A549 (cell line): ENCODE measurements at regions not wholly inside any gene's neighbourhood (a gene's known extent, or its start where the extent isn't known, plus 50 kb on each side); places are given as distances from the start of the nearest gene placed in this dataset.

Source experiments
- MAFK ChIP-seq: fragments of 450-650 bp; IDR thresholded peaks from 2 replicates; pipeline ENCODE4 v1.6.1; 2014; ENCODE audit not compliant: partially characterized antibody
- POLR2A ChIP-seq: IDR thresholded peaks from 2 replicates; pipeline ENCODE4 v1.6.1; 2012; ENCODE audit warnings: mild to moderate bottlenecking, low read length
- ZFP36 ChIP-seq: fragments of 450-650 bp; IDR thresholded peaks from 2 replicates; pipeline ENCODE4 v1.6.1; 2014; ENCODE audit warnings: borderline replicate concordance; ENCODE audit not compliant: partially characterized antibody
- TF ChIP-seq, protein P1 (sequence below): fragments of >200 bp; sonication (Bioruptor Twin); formaldehyde crosslinking; IDR thresholded peaks from 3 replicates; pipeline ENCODE4 v1.5.1; 2016
- TF ChIP-seq, protein P2 (sequence below): fragments of 450-650 bp; IDR thresholded peaks from 2 replicates; pipeline ENCODE4 v1.6.1; 2014; ENCODE audit warnings: antibody characterized with exemption

DNA sequence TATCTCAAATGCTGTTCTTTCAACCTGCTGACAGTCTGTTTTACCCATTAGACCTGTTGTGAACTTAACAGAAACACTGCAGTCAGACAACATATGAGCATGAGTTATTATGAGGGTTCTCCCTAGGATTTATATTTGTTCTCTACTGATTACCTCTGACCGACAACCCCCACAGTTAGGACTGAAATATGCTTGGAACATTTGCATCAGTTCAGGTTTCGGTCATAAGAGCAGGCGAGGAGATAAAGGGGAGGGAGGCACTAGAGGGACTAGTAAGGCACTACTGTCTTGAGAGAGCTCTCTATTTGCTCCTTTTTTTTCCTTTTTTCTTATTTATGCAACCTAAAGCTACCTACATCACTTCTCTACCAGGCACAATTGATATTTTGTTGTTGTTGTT lies 133.2 kb upstream of the REG3G start:
- TF ChIP-seq, protein P1, sequence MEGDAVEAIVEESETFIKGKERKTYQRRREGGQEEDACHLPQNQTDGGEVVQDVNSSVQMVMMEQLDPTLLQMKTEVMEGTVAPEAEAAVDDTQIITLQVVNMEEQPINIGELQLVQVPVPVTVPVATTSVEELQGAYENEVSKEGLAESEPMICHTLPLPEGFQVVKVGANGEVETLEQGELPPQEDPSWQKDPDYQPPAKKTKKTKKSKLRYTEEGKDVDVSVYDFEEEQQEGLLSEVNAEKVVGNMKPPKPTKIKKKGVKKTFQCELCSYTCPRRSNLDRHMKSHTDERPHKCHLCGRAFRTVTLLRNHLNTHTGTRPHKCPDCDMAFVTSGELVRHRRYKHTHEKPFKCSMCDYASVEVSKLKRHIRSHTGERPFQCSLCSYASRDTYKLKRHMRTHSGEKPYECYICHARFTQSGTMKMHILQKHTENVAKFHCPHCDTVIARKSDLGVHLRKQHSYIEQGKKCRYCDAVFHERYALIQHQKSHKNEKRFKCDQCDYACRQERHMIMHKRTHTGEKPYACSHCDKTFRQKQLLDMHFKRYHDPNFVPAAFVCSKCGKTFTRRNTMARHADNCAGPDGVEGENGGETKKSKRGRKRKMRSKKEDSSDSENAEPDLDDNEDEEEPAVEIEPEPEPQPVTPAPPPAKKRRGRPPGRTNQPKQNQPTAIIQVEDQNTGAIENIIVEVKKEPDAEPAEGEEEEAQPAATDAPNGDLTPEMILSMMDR = no peak
- no peak for TF ChIP-seq MAFK
- TF ChIP-seq ZFP36 = no peak
- no peak for TF ChIP-seq POLR2A
- TF ChIP-seq, protein P2, sequence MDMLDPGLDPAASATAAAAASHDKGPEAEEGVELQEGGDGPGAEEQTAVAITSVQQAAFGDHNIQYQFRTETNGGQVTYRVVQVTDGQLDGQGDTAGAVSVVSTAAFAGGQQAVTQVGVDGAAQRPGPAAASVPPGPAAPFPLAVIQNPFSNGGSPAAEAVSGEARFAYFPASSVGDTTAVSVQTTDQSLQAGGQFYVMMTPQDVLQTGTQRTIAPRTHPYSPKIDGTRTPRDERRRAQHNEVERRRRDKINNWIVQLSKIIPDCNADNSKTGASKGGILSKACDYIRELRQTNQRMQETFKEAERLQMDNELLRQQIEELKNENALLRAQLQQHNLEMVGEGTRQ = no peak
